Transverse colon (tissue), 4 donors: ENCODE measurements at regions not wholly inside any gene's neighbourhood (a gene's known extent, or its start where the extent isn't known, plus 50 kb on each side); places are given as distances from the start of the nearest gene placed in this dataset.

Source experiments
- CTCF ChIP-seq, 5 experiments: fragments of 200-600 bp in 3 of 5; fragments of 450-650 bp in 2 of 5; sonication (generic) in 3 of 5; IDR thresholded peaks; 1 replicate in 2 of 5; 2 replicates in 3 of 5; pipeline ENCODE4 v1.5.1; 2016 to 2017; ENCODE audit warnings: antibody characterized with exemption in 5 of 5, inconsistent platforms in 3 of 5, mild to moderate bottlenecking in 2 of 5, moderate library complexity in 1 of 5
- EP300 ChIP-seq: sonication (generic); formaldehyde crosslinking; IDR thresholded peaks from one replicate; pipeline ENCODE4 v1.6.1; 2017; ENCODE audit warnings: antibody characterized with exemption, low read depth
- POLR2A ChIP-seq: fragments of 450-650 bp; IDR thresholded peaks from one replicate; pipeline ENCODE4 v1.6.1; 2016; ENCODE audit warnings: antibody characterized with exemption, mild to moderate bottlenecking, moderate library complexity
- POLR2AphosphoS5 ChIP-seq, 3 donors: sonication (generic); formaldehyde crosslinking; IDR thresholded peaks; one replicate each; pipeline ENCODE4 v1.6.1; 2016; ENCODE audit warnings: antibody characterized with exemption in 3 of 3

DNA sequence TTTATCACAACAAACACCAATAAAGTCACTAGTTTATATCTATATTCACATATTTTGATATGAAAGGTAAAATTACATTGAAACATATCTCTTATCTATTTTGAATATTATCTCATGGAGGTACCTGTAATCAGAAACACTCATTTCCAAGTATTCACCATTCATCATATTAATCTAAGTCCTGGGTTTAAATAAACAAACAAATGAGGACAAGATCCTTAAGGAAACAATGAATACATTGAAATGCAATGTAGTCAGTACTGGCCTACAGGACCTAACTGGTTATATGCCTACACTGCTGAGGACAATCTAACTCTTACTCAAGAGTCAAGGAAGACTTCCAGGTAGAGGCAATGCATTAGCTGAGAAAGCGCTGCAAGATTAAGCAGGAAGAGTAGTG, 1411.9 kb upstream of the RAG2 start:
- TF ChIP-seq CTCF (IDR thresholded peaks at IDR 0.05) (no peak), POLR2AphosphoS5 (IDR thresholded peaks at IDR 0.05) (no peak), POLR2A (no peak), EP300 (no peak)
